ENCODE measurements at regions not wholly inside any gene's neighbourhood (a gene's known extent, or its start where the extent isn't known, plus 50 kb on each side); places are given as distances from the start of the nearest gene placed in this dataset.
"Not testable (repeated sequence)": the region's sequence is repeated elsewhere in the genome, so short reads cannot be mapped to it uniquely, and the experiment has no call there.

DNA sequence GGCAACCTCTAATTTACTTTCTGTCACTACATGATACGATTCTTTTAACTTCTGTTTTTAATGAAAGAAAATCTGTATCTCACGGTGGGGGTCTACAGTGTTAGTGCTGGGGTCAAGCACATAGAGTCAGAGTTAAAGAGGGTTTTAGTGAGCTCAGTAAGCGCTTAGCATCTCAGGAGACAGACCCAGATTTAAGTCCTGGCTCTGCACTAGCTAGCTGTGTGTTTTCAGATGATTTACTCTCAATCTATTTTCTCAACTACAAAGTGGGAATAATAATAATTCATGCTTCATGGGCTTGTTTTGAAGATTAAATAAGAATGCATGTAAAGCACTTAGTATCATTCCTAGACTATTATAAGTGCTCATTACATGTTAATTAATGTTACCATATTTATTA lies 63.4 kb upstream of the KBTBD8 start:
- no peak for DNase-seq (ENCODE audit: low spot score)

DNA sequence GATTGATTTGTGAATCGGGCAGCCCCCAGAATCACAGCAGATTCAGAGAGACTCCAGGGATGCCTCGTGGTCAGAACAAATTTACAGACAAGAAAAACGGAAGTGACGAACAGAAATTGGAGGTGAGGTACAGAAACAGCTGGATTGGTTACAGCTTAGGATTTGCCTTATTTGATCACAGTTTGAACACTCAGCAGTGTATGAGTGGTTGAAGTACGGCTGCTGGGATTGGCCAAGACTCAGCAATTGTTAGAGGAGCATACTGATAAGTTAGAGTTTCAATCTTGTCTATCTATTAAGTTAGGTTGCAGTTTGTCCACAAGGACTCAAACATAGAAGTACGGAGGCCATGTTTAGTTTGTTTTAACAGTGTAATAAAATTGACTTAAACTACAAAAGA lies 61.1 kb upstream of the KBTBD8 start:
- DNase-seq (ENCODE audit: low spot score), result not testable (repeated sequence)

- peak; percentile 46 for DNase-seq (ENCODE audit: low spot score)
These were observed 59.7 kb upstream of the KBTBD8 start for GRCh38 chr3:66938338-66938963.

- no peak for DNase-seq (ENCODE audit: low spot score)
These were observed 50.1 kb upstream of the KBTBD8 start for GRCh38 chr3:66948041-66948440.

All from hematopoietic multipotent progenitor cell treated with erythropoietin and hydrocortisone succinate and interleukin-3 and kit ligand, for 17 days (in vitro differentiated cells).